Cerebellar nuclear complex (tissue), 1 donor: ENCODE measurements at regions not wholly inside any gene's neighbourhood (a gene's known extent, or its start where the extent isn't known, plus 50 kb on each side); places are given as distances from the start of the nearest gene placed in this dataset.

Experiments used
- DNase-seq, 2 experiments: peaks; one replicate each; lab custom pipeline; 2025; lab: John Stamatoyannopoulos, UW

GRCh38 chr2:121897335-121897970 lies 142.0 kb downstream of the TSN start:
- DNase-seq = no peak

- DNase-seq = no peak
These were observed 143.0 kb downstream of the TSN start for GRCh38 chr2:121898483-121898882.

DNA sequence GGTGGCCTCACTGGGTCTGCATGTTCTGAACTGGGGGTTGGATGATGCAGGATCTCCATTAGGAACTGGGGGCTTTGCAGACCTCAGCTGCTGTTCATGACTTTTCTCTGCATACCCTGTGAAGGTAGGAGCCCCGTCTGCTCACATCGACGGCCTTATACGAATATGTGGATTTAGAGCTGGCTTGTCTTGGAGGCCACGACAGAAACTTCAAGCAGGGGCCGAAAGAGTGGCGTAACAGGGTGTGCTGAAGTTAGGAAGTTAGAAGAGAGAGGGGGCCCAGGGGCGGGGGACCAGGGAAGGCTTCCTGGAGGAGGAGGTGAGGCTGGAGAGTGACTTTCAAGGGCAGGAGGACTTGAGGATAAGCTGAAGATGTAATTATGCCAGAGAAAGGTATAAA lies 144.9 kb downstream of the TSN start:
- DNase-seq = no peak

- no peak for DNase-seq
These were observed 146.7 kb downstream of the TSN start for GRCh38 chr2:121902171-121902591.

GRCh38 chr2:121902616-121903015 lies 147.2 kb downstream of the TSN start:
- no peak for DNase-seq

GRCh38 chr2:121903037-121903689 lies 147.7 kb downstream of the TSN start:
- DNase-seq = no peak

DNA sequence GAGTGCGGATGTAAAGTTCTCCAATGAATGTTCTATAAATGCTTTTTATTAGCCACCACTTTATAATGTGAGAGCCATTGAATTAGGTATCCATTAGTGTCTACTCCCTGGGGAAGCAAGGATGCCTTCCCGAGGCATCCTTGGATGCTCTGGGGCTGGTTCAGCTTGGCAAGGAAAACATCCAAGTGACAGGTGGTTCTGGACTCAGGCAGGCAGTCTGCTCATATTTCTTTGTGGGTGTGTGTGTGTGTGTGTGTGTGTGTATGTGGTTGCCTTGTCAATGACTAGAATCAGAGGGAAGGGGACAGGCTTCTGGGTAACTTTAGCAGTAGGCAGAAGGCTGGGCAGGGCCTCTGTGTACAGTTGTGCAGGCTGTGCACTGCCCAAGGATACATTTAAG lies 149.2 kb downstream of the TSN start:
- DNase-seq = no peak

GRCh38 chr2:121905201-121905600 lies 149.8 kb downstream of the TSN start:
- no peak for DNase-seq

GRCh38 chr2:121906170-121906569 lies 150.7 kb downstream of the TSN start:
- no peak for DNase-seq

- no peak for DNase-seq
These were observed 152.5 kb downstream of the TSN start for GRCh38 chr2:121907928-121908327.

DNA sequence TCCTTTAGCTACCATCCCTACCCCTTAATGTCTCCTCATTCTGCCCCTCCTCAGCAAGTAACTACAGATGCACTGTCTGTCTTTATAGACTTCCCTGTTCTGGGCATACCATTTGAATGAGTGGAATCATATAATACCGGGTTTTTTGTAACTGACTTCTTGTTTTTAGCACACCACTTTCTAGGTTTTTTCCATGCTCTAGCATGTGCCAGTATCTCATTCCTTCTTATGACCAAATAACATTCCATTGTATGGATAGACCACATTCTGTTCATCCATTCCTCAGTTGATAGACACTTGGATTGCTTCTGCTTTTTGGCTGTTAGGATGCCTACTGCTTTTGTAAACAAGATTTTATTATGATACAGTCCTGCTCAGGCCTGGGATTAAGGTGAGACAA lies 154.7 kb downstream of the TSN start:
- DNase-seq = no peak

GRCh38 chr2:121911036-121911435 lies 155.6 kb downstream of the TSN start:
- DNase-seq = no peak

GRCh38 chr2:121917143-121917542 lies 161.7 kb downstream of the TSN start:
- DNase-seq = no peak

- DNase-seq = no peak
These were observed 162.8 kb downstream of the TSN start for GRCh38 chr2:121918231-121918630.

DNA sequence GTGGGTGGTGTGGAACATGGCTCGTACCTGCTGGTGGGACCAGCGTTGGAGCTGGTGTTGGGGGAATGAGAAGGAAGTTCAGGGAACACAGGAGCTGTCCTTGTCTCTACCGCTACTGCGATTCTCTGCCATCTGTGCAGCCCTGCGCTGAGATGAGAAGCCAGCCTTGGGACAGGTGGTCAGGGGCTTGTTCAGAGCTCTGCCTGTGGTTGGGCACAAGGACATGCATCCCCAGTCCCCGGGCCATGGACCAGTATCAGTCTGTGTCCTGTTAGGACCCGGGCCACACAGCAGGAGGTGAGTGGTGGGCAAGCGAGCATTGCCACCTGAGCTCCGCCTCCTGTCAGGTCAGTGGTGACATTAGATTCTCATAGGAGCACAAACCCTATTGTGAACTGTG lies 164.4 kb downstream of the TSN start:
- no peak for DNase-seq

- no peak for DNase-seq
These were observed 170.0 kb downstream of the TSN start for GRCh38 chr2:121925466-121925865.

- DNase-seq = no peak
These were observed 187.8 kb downstream of the TSN start for GRCh38 chr2:121943285-121943684.

GRCh38 chr2:121944072-121944831 lies 188.8 kb downstream of the TSN start:
- no peak for DNase-seq

GRCh38 chr2:121947674-121948073 lies 192.2 kb downstream of the TSN start:
- no peak for DNase-seq

DNA sequence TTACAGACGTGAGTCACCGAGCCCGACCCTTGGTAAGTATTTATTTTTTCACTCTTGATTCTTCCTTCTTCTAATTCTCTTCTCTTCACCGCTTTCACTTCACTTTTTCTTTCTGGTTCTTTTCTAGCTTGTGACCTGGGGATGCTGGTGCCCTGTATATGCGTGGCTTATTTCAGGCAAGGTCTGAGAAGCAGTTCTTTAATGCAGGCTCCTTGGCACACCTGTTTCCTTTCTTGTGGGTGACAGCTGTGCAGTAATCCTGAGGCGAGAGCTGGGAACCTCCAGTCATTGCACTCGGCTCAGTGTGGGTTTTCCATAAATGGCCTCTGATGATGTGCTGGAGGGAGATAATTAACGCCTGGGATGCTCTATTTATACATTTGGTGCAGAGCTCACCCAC lies 193.8 kb downstream of the TSN start:
- DNase-seq = no peak

- DNase-seq = no peak
These were observed 200.0 kb downstream of the TSN start for GRCh38 chr2:121955426-121955825.

- DNase-seq = no peak
These were observed 200.4 kb downstream of the TSN start for GRCh38 chr2:121955872-121956271.

GRCh38 chr2:121960251-121960650 lies 204.8 kb downstream of the TSN start:
- DNase-seq = no peak
